ENCODE measurements at regions not wholly inside any gene's neighbourhood (a gene's known extent, or its start where the extent isn't known, plus 50 kb on each side); places are given as distances from the start of the nearest gene placed in this dataset.

DNA sequence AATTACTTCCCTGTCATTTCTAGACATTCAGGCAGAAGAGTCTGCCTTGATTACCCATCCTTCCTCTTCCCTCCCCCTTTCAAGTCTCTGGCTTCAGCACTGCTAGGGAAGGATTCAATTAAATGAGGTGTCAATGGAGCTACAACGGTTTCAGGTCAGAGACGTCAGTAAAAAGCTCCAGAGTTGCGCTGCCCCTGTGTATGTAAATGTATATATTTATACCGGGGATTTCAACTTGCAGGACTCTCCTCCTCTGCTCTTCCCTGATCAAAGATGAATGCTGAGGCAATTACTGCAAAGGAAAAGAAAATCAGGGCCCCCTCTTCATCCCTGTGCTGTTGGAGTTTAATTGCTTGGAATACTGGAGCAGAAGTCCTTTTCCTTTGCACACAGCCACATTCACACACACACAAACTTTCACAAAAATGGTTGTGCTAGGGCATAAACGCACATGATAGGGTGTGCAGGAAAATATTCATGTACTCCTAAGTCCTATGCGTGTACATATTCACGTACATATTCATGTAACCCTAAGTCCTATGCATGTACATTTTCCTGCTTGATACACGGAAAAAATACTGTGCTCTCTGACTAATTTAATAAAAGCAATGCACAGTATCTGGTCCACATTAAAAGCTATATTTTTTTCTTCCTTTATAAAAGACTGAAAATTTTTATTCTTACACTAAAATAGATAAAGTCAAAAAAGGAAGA is 129.7 kb upstream of the PMFBP1 start (continued):
- TF ChIP-seq CHD1 (IDR thresholded peaks at IDR 0.05; ENCODE audit: low read depth, low read length) = no peak
- TF ChIP-seq CEBPB (IDR thresholded peaks at IDR 0.05; ENCODE audit: low read depth, low read length) = no peak
- no peak for TF ChIP-seq POLR2AphosphoS5 (IDR thresholded peaks at IDR 0.05; ENCODE audit: low read depth, low read length)
- no peak for TF ChIP-seq ATF2 (IDR thresholded peaks at IDR 0.05; ENCODE audit: low read length)
- TF ChIP-seq NANOG (IDR thresholded peaks at IDR 0.05; ENCODE audit: insufficient read depth, low read depth, low read length, poor library complexity, severe bottlenecking) = no peak
- TF ChIP-seq RFX5 (IDR thresholded peaks at IDR 0.05; ENCODE audit: borderline replicate concordance, low read depth, low read length) = no peak
- TF ChIP-seq GTF2F1 (IDR thresholded peaks at IDR 0.05; ENCODE audit: borderline replicate concordance, low read depth, low read length) = no peak
- TF ChIP-seq KDM5A (IDR thresholded peaks at IDR 0.05; ENCODE audit: low read length) = no peak
